22Rv1 (cell line): ENCODE measurements at regions not wholly inside any gene's neighbourhood (a gene's known extent, or its start where the extent isn't known, plus 50 kb on each side); places are given as distances from the start of the nearest gene placed in this dataset.

Experiments used
- ZFX ChIP-seq: fragments of 450-650 bp; IDR thresholded peaks from 2 replicates; pipeline ENCODE4 v1.6.1; 2017; ENCODE audit warnings: antibody characterized with exemption, borderline replicate concordance
- TF ChIP-seq, protein P1 (sequence below): fragments of 450-650 bp; IDR thresholded peaks from 2 replicates; pipeline ENCODE4 v1.5.1; 2017; ENCODE audit warnings: mild to moderate bottlenecking

DNA sequence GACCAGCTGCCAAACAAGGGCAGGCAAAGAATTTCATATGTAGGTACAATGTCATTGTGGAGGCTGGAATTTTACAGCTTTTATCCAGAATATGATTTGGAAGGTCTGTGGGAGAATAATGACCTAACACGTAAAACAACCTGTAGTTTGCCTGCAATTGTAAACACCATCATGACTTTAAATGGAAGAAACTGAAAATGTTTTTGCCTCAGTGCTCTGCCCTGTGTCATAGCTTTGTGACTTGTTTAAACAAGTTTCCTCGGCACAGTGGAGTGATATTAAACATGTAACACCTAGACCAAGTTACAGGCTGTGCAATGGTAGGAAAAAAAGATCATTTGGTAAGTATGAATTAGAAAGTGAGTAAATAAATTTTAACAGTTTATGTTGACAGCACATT is 171.6 kb upstream of the MBNL1 start:
- TF ChIP-seq, protein P1, sequence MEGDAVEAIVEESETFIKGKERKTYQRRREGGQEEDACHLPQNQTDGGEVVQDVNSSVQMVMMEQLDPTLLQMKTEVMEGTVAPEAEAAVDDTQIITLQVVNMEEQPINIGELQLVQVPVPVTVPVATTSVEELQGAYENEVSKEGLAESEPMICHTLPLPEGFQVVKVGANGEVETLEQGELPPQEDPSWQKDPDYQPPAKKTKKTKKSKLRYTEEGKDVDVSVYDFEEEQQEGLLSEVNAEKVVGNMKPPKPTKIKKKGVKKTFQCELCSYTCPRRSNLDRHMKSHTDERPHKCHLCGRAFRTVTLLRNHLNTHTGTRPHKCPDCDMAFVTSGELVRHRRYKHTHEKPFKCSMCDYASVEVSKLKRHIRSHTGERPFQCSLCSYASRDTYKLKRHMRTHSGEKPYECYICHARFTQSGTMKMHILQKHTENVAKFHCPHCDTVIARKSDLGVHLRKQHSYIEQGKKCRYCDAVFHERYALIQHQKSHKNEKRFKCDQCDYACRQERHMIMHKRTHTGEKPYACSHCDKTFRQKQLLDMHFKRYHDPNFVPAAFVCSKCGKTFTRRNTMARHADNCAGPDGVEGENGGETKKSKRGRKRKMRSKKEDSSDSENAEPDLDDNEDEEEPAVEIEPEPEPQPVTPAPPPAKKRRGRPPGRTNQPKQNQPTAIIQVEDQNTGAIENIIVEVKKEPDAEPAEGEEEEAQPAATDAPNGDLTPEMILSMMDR = no peak
- no peak for TF ChIP-seq ZFX
